ENCODE measurements at regions not wholly inside any gene's neighbourhood (a gene's known extent, or its start where the extent isn't known, plus 50 kb on each side); places are given as distances from the start of the nearest gene placed in this dataset.

DNA sequence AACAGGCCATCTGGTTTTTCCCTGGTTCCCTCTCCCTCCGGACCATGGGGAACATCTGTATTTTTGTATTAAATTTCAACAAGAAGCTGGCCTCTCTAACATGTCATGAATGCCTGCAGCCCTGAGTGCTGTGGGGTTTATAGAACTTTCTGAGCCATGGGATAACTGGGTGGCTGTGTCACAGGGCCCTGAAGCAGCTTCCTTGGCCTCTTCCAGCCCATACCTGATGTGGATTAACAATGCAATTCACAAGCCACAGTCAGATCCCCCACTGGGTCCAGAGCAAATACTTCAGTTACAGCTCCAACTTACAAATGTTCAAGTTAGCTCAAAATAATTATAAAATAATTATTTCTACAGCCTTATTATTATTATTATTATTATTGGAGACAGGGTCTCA, 307.8 kb upstream of the CELF4 start:
- no peaks in the 10 kb centered on the region for H3K4me1 ChIP-seq (ENCODE audit: insufficient read depth)
- 64% methylated on average over 1 of the region's 1 CpG for WGBS

DNA sequence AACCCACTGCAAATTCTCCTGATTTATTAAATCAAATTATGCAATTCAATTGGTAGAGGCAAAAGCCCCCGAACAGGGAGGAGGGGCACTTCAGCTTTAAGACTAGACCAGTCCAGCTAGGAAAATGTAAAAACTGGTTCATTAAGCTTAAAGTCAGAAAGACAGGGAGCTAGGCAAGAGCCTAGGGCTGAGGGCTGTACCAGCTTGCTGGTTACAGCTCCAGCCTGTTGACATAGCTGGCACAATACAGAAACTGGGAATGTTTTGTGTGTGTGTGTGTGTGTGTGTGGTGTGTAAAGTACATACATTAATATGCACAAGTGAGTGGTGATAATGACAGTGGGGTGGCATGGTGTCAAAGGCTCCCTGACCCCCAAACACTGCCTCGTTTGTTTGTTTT, 307.0 kb upstream of the CELF4 start:
- no peak overlapping the region for H3K27ac ChIP-seq (ENCODE audit: low read depth)
- no peaks in the 10 kb centered on the region for H3K36me3 ChIP-seq (ENCODE audit: insufficient read depth)
- 71% methylated on average over 2 of the region's 2 CpGs for WGBS
- no peak for DNase-seq (ENCODE audit: extremely low spot score)
- no peaks in the 10 kb centered on the region for H3K4me1 ChIP-seq (ENCODE audit: insufficient read depth)
- H3K4me3 ChIP-seq (ENCODE audit: low read depth, low read length), result no peak overlapping the region

More for the DNA sequence above, 307.8 kb upstream of the CELF4 start:
- H3K36me3 ChIP-seq (ENCODE audit: insufficient read depth), result no peaks in the 10 kb centered on the region
- no peak overlapping the region for H3K4me3 ChIP-seq (ENCODE audit: low read depth, low read length)
- no peak overlapping the region for H3K27ac ChIP-seq (ENCODE audit: low read depth)
- DNase-seq (ENCODE audit: extremely low spot score), result no peak

DNA sequence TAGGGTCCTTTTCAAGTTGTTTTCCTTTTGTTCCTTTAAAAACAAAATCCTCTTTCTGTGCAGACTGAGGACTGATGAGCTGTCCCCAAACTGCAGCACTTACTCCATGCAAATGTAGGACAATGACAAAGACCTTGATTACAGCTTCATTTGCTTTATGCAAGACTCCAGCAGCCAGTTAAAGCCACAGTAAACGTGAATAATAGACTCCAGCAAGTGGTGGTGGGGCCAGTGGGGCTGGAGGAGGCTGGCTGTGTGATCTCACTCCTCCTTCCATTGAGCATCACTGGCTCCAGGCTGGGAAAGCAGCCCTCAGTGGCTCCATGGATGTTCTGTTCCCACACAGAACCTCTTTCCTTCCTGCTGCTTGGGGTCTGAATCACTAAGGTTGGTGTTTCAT, 306.0 kb upstream of the CELF4 start:
- DNase-seq (ENCODE audit: extremely low spot score), result no peak
- Histone ChIP-seq H3K27ac (ENCODE audit: low read depth) (no peak overlapping the region), H3K4me1 (ENCODE audit: insufficient read depth) (no peaks in the 10 kb centered on the region), H3K4me3 (ENCODE audit: low read depth, low read length) (no peak overlapping the region), H3K36me3 (ENCODE audit: insufficient read depth) (no peaks in the 10 kb centered on the region)
- WGBS, result 19% methylated on average over 1 of the region's 1 CpG

DNA sequence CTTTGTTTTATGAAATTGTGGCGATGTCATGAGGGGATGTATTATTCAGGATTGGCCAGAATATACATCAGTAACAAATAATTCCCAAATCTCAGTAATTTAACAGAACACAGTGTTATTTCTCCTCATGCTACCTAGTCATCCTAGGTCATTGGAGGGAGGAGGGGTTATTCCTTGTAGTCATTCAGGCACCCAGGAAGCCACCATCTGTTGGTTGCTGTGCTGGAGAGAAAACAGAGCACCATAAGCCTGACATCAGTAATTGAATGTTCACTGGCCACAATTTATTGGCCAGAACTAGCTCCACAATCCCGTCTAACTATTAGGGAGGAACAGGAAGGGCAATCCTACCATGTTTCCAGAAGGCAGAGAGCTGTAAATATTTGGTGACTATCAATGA, 303.5 kb upstream of the CELF4 start:
- H3K4me1 ChIP-seq (ENCODE audit: insufficient read depth), result no peaks in the 10 kb centered on the region
- H3K4me3 ChIP-seq (ENCODE audit: low read depth, low read length), result no peak overlapping the region
- no peaks in the 10 kb centered on the region for H3K36me3 ChIP-seq (ENCODE audit: insufficient read depth)
- no peak for DNase-seq (ENCODE audit: extremely low spot score)
- H3K27ac ChIP-seq (ENCODE audit: low read depth), result no peak overlapping the region
- 64% methylated on average over 2 of the region's 2 CpGs for WGBS

DNA sequence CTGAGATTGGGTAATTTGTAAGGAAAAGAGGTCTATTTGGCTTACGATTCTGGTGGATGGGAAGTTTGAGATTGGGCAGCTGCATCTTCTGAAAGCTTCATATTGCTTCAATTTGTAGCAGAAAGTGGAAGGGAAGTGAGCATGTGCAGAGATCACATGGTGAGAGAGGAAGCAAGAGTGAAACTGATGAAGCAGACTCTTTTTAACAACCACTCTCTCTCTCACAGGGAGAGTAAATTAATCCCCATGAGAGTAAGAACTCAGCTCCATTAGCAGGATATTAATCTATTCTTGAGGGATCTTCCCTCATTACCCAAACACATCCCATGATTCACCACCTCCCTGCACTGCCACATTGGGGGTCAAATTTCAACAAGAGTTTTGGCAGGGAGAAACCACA, 298.5 kb upstream of the CELF4 start:
- Histone ChIP-seq H3K36me3 (ENCODE audit: insufficient read depth) (no peaks in the 10 kb centered on the region), H3K27ac (ENCODE audit: low read depth) (no peak overlapping the region), H3K4me3 (ENCODE audit: low read depth, low read length) (no peak overlapping the region), H3K4me1 (ENCODE audit: insufficient read depth) (no peaks in the 10 kb centered on the region)
- WGBS, result 93% methylated on average over 1 of the region's 1 CpG
- DNase-seq (ENCODE audit: extremely low spot score), result no peak

DNA sequence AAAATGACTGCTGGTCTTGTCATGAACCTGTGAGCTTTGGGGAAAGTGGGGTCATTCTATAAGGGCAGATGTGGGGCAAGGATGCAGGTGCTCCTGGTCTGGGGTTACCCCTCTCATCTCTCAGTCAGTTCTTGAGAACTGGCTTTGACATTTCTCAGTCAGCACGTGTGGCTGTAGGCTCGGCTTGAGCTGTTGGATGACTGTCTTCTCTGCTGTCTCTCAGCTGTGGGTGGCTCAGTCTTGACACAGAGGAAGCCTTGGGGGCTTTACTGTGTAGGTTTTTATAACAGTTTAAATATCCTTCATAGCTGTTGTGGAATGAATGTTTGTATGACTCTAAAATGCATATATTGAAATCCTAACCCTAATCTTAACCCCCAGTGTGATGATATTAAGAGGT, 296.4 kb upstream of the CELF4 start:
- no peak for DNase-seq (ENCODE audit: extremely low spot score)
- 70% methylated on average over 2 of the region's 2 CpGs for whole genome bisulfite sequencing
- H3K27ac ChIP-seq (ENCODE audit: low read depth), result no peak overlapping the region
- no peaks in the 10 kb centered on the region for H3K36me3 ChIP-seq (ENCODE audit: insufficient read depth)
- no peaks in the 10 kb centered on the region for H3K4me1 ChIP-seq (ENCODE audit: insufficient read depth)
- no peak overlapping the region for H3K4me3 ChIP-seq (ENCODE audit: low read depth, low read length)

DNA sequence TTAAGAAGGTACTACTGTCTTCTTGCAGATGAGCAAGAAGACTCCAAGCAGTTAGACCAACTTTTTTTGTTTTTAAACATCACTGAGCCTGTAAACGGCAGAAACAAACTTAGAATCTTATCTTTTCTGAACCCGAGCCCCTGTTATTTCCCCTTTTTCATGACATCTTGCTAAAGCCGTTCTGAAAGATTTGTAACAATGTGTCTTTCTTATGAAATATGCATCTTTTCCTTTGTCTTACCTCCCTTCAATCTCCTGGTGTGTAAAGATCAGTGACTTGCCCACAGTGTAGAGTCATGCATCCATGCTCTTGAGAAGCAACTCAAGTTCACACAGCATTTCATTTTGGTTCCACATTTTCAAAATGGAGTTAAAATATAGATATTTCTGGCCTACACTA, 288.8 kb upstream of the CELF4 start:
- no peak overlapping the region for H3K27ac ChIP-seq (ENCODE audit: low read depth)
- H3K36me3 ChIP-seq (ENCODE audit: insufficient read depth), result no peaks in the 10 kb centered on the region
- H3K4me1 ChIP-seq (ENCODE audit: insufficient read depth), result no peaks in the 10 kb centered on the region
- WGBS, result 58% methylated on average over 3 of the region's 3 CpGs
- H3K4me3 ChIP-seq (ENCODE audit: low read depth, low read length), result no peak overlapping the region
- DNase-seq (ENCODE audit: extremely low spot score), result no peak

DNA sequence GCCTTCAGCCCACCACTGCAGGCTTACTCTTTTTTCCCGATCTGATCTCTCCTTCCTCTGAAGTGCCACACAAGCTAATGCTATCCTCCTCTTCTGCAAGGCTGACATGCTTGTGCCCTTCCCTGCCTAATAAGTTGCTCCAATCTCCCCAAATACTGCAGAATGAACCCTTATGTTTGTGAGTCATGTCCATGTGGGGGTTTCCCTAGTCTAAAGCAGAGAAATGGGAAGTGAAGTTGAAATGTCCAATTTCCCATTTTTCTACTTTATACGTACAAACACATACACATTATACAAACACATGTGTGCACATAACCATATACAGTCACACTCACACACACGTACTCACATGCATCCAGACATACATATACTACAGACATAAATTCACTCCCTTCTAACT, 288.1 kb upstream of the CELF4 start:
- H3K4me3 ChIP-seq (ENCODE audit: low read depth, low read length), result no peak overlapping the region
- H3K4me1 ChIP-seq (ENCODE audit: insufficient read depth), result no peaks in the 10 kb centered on the region
- no peaks in the 10 kb centered on the region for H3K36me3 ChIP-seq (ENCODE audit: insufficient read depth)
- WGBS, result 82% methylated on average over 3 of the region's 3 CpGs
- no peak overlapping the region for H3K27ac ChIP-seq (ENCODE audit: low read depth)
- DNase-seq (ENCODE audit: extremely low spot score), result no peak

DNA sequence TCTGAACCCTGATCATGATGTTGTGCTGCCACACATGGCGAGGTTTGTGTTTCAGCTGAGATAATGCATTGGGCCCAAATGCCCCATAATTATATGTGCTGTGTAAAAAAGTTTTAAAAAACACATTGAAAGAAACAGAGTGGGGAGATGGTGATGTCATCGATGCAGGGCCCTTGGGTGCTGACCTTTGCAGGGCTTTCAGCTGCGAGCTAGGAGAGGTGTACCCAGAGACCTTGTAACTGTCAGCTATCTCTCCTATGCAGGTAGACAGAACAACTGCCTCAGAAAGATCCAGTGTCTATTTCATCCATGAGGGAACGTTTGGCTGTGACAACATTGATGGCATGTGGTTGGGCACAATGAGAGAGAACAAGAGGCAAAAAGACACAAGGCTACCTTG, 286.9 kb upstream of the CELF4 start:
- 77% methylated on average over 4 of the region's 4 CpGs for WGBS
- H3K36me3 ChIP-seq (ENCODE audit: insufficient read depth), result no peaks in the 10 kb centered on the region
- no peak overlapping the region for H3K27ac ChIP-seq (ENCODE audit: low read depth)
- H3K4me3 ChIP-seq (ENCODE audit: low read depth, low read length), result no peak overlapping the region
- no peak for DNase-seq (ENCODE audit: extremely low spot score)
- H3K4me1 ChIP-seq (ENCODE audit: insufficient read depth), result no peaks in the 10 kb centered on the region

DNA sequence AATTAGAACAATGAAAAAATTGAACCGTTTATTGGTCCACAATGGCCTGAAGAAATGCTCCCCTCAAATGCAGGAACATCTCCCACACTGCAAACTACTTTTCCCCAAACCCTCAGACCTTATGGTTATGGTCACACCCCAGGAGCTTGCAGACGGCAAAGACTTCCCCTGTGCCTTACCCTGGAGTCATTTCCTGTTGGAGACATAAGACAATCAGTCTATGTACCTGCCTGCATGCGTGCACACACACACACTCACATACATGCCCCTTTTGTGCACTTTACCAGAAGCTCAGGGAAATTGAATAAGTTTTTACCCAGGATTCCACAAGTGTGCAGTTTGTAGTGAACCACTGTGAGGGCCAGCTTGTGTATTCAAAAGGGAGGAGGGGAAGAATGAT, 281.9 kb upstream of the CELF4 start:
- H3K27ac ChIP-seq (ENCODE audit: low read depth), result no peak overlapping the region
- H3K36me3 ChIP-seq (ENCODE audit: insufficient read depth), result no peaks in the 10 kb centered on the region
- no peak overlapping the region for H3K4me3 ChIP-seq (ENCODE audit: low read depth, low read length)
- H3K4me1 ChIP-seq (ENCODE audit: insufficient read depth), result no peaks in the 10 kb centered on the region
- no peak for DNase-seq (ENCODE audit: extremely low spot score)
- 72% methylated on average over 3 of the region's 3 CpGs for WGBS

DNA sequence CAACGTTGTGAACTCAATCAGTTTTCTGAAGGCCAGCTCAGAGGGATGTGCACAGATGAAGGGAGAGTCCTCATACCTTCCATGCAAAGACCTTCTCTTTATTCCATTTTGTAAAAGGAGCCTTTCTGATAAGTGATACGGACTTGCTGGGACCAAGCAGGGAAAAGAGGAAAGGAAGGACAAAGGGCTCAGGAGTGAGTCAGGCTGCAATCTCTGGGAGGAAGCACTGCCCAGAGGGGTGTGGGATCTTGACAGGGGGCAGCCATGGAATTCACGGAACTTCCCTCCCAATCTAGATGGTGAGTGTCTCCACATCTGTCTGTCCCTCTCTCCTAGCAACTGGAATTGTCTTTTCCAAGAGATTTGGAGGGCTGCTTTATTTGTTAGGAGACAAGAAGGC, 281.4 kb upstream of the CELF4 start:
- H3K36me3 ChIP-seq (ENCODE audit: insufficient read depth), result no peaks in the 10 kb centered on the region
- no peak overlapping the region for H3K27ac ChIP-seq (ENCODE audit: low read depth)
- WGBS, result 64% methylated on average over 3 of the region's 3 CpGs
- H3K4me3 ChIP-seq (ENCODE audit: low read depth, low read length), result no peak overlapping the region
- no peak for DNase-seq (ENCODE audit: extremely low spot score)
- H3K4me1 ChIP-seq (ENCODE audit: insufficient read depth), result no peaks in the 10 kb centered on the region

DNA sequence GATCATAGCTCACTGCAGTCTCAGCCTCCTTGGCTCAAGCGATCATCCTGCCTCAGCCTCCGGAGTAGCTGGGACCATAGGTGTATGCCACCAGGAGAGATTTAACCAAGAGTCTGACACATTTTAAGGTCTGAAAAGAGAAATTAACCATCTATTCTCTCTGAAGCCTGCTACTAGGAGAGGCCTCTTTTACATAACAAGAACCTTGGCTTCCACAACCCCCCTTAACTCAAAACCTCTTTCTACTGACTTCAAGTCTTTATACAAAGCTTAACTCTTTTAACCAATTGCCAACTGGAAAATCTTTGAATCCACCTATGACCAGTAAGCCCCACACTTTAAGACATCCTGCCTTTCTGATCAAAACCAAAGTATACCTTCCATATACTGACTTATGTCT, 279.9 kb upstream of the CELF4 start:
- DNase-seq (ENCODE audit: extremely low spot score), result no peak
- Histone ChIP-seq H3K27ac (ENCODE audit: low read depth) (no peak overlapping the region), H3K4me3 (ENCODE audit: low read depth, low read length) (no peak overlapping the region), H3K4me1 (ENCODE audit: insufficient read depth) (no peaks in the 10 kb centered on the region), H3K36me3 (ENCODE audit: insufficient read depth) (no peaks in the 10 kb centered on the region)
- 81% methylated on average over 2 of the region's 2 CpGs for WGBS

DNA sequence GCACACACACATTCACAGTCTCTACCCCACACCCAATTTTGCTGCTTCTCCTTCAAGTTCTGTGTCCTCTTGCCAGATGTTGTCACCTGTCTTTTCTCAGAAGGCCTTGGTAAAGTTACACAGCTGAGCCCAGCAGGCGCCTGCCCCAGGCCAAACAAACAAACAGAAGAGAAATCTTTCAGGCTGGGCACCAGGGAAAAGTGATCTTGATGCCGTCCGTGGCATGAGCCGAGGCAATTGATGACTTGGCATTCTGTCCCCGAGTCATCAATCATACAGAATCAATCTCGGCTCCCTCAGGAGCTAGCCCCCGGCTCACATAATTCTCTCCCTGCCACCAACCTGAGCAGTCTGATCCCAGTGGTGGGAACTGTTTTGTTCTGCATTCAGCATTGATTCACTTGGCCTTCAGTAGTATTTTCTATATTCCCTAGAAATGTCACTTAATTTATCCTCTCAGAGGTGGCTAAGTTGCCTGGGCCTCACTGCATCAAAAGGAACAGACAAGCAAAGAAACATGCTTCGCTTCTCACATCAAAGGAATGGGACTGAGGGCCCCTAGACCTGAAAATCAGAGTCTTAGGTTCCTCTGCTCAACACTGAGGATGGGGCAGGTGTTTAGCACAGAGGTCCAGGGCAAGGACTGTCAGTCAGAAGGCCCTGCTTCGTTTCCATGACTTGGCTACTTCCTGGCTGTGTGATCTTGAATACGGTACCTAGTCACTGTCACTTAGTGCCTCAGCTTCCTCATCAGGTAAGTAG, 278.8 kb upstream of the CELF4 start:
- no peaks in the 10 kb centered on the region for H3K4me1 ChIP-seq (ENCODE audit: insufficient read depth)
- 69% methylated on average over 10 of the region's 10 CpGs for WGBS
- no peak overlapping the region for H3K27ac ChIP-seq (ENCODE audit: low read depth)
- H3K4me3 ChIP-seq (ENCODE audit: low read depth, low read length), result no peak overlapping the region
- no peak for DNase-seq (ENCODE audit: extremely low spot score)
- no peaks in the 10 kb centered on the region for H3K36me3 ChIP-seq (ENCODE audit: insufficient read depth)

DNA sequence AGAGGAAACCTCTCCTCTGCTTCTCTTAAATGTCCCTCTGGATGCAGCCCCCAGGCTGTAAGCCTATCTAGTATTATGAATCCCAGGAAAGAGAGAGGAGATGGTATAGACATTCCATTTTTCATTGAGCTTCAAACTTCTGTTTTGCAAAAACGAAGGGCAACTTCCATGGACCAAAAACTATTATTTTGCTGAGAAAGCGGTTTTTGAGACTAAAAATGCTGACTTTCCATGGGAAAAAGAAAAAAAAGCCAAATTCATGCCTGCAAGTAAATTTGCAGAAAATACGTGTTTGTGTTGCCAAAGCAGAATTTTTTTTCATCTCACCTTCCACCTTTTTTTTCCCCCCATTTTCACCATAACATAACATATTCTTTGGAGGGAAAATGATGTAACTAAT, 272.5 kb upstream of the CELF4 start:
- no peaks in the 10 kb centered on the region for H3K36me3 ChIP-seq (ENCODE audit: insufficient read depth)
- no peak overlapping the region for H3K4me3 ChIP-seq (ENCODE audit: low read depth, low read length)
- no peaks in the 10 kb centered on the region for H3K4me1 ChIP-seq (ENCODE audit: insufficient read depth)
- 73% methylated on average over 3 of the region's 3 CpGs for WGBS
- no peak overlapping the region for H3K27ac ChIP-seq (ENCODE audit: low read depth)
- DNase-seq (ENCODE audit: extremely low spot score), result no peak
